MG63 (cell line): ENCODE measurements at regions not wholly inside any gene's neighbourhood (a gene's known extent, or its start where the extent isn't known, plus 50 kb on each side); places are given as distances from the start of the nearest gene placed in this dataset.

Source experiments
- DNase-seq: peaks from one replicate; pipeline ENCODE4 v3.0.0-alpha.2; 2020
- H3K27me3 ChIP-seq: fragments of 250-450 bp; sonication (Bioruptor Pico); 2 replicates; pipeline ENCODE4 v1.5.1; 2020; ENCODE audit warnings: mild to moderate bottlenecking, moderate library complexity
- H3K36me3 ChIP-seq: fragments of 250-450 bp; sonication (Bioruptor Pico); 2 replicates; pipeline ENCODE4 v1.5.1; 2020; ENCODE audit warnings: mild to moderate bottlenecking, moderate library complexity
- H3K4me3 ChIP-seq: fragments of 250-450 bp; sonication (Bioruptor Pico); 2 replicates; pipeline ENCODE4 v1.5.1; 2020; ENCODE audit warnings: mild to moderate bottlenecking, moderate library complexity
- H3K9me3 ChIP-seq: fragments of 250-450 bp; sonication (Bioruptor Pico); 2 replicates; pipeline ENCODE4 v1.5.1; 2020; ENCODE audit warnings: mild to moderate bottlenecking, moderate library complexity

GRCh38 chr5:73273379-73274050 lies 100.5 kb downstream of the TMEM174 start:
- Histone ChIP-seq H3K9me3 (no peaks in the 10 kb centered on the region), H3K4me3 (no peak overlapping the region), H3K27me3 (no peaks in the 10 kb centered on the region), H3K36me3 (no peaks in the 10 kb centered on the region)
- DNase-seq = no peak

GRCh38 chr5:73272351-73272750 lies 99.4 kb downstream of the TMEM174 start:
- H3K4me3 ChIP-seq = no peak overlapping the region
- DNase-seq = no peak
- no peaks in the 10 kb centered on the region for H3K27me3 ChIP-seq
- H3K9me3 ChIP-seq = no peaks in the 10 kb centered on the region
- H3K36me3 ChIP-seq = no peaks in the 10 kb centered on the region

GRCh38 chr5:73268826-73269225 lies 95.8 kb downstream of the TMEM174 start:
- no peaks in the 10 kb centered on the region for H3K36me3 ChIP-seq
- H3K4me3 ChIP-seq = no peak overlapping the region
- no peak for DNase-seq
- H3K27me3 ChIP-seq = no peaks in the 10 kb centered on the region
- no peaks in the 10 kb centered on the region for H3K9me3 ChIP-seq

GRCh38 chr5:73267766-73268435 lies 94.9 kb downstream of the TMEM174 start:
- Histone ChIP-seq H3K27me3 (no peaks in the 10 kb centered on the region), H3K36me3 (no peaks in the 10 kb centered on the region), H3K4me3 (peak overlapping the region; percentile 4; the same call in 1 of the 2 replicates), H3K9me3 (no peaks in the 10 kb centered on the region)
- no peak for DNase-seq

GRCh38 chr5:73266925-73267765 lies 94.2 kb downstream of the TMEM174 start:
- Histone ChIP-seq H3K4me3 (peak overlapping the region; percentile 4; the same call in 1 of the 2 replicates), H3K27me3 (no peaks in the 10 kb centered on the region), H3K36me3 (no peaks in the 10 kb centered on the region), H3K9me3 (no peaks in the 10 kb centered on the region)
- DNase-seq = peak; percentile 28

GRCh38 chr5:73266176-73266738 lies 93.3 kb downstream of the TMEM174 start:
- no peaks in the 10 kb centered on the region for H3K36me3 ChIP-seq
- H3K27me3 ChIP-seq = no peaks in the 10 kb centered on the region
- DNase-seq = no peak
- H3K9me3 ChIP-seq = no peaks in the 10 kb centered on the region
- no peak overlapping the region for H3K4me3 ChIP-seq

GRCh38 chr5:73265641-73266040 lies 92.6 kb downstream of the TMEM174 start:
- Histone ChIP-seq H3K36me3 (no peaks in the 10 kb centered on the region), H3K9me3 (no peaks in the 10 kb centered on the region), H3K27me3 (no peaks in the 10 kb centered on the region), H3K4me3 (no peak overlapping the region)
- DNase-seq = no peak

- H3K36me3 ChIP-seq = no peaks in the 10 kb centered on the region
- no peak for DNase-seq
- no peak overlapping the region for H3K4me3 ChIP-seq
- no peaks in the 10 kb centered on the region for H3K9me3 ChIP-seq
- no peaks in the 10 kb centered on the region for H3K27me3 ChIP-seq
These were observed 91.6 kb downstream of the TMEM174 start for GRCh38 chr5:73264631-73265030.

GRCh38 chr5:73263001-73263710 lies 90.2 kb downstream of the TMEM174 start:
- H3K36me3 ChIP-seq = no peaks in the 10 kb centered on the region
- DNase-seq = no peak
- no peaks in the 10 kb centered on the region for H3K27me3 ChIP-seq
- no peaks in the 10 kb centered on the region for H3K9me3 ChIP-seq
- no peak overlapping the region for H3K4me3 ChIP-seq

- Histone ChIP-seq H3K9me3 (peaks cover 3% of the 10 kb centered on the region), H3K36me3 (no peaks in the 10 kb centered on the region), H3K4me3 (no peak overlapping the region), H3K27me3 (no peaks in the 10 kb centered on the region)
- no peak for DNase-seq
These were observed 83.9 kb downstream of the TMEM174 start for GRCh38 chr5:73256862-73257261.

- no peak for DNase-seq
- Histone ChIP-seq H3K4me3 (no peak overlapping the region), H3K9me3 (peaks cover 3% of the 10 kb centered on the region), H3K27me3 (no peaks in the 10 kb centered on the region), H3K36me3 (no peaks in the 10 kb centered on the region)
These were observed 83.5 kb downstream of the TMEM174 start for GRCh38 chr5:73256462-73256861.

GRCh38 chr5:73256012-73256411 lies 83.0 kb downstream of the TMEM174 start:
- no peaks in the 10 kb centered on the region for H3K36me3 ChIP-seq
- peaks cover 3% of the 10 kb centered on the region for H3K9me3 ChIP-seq

GRCh38 chr5:73254642-73255041 lies 81.6 kb downstream of the TMEM174 start:
- Histone ChIP-seq H3K36me3 (no peaks in the 10 kb centered on the region), H3K27me3 (no peaks in the 10 kb centered on the region), H3K4me3 (no peak overlapping the region), H3K9me3 (peaks cover 3% of the 10 kb centered on the region)
- DNase-seq = no peak

More at GRCh38 chr5:73256012-73256411, 83.0 kb downstream of the TMEM174 start:
- Histone ChIP-seq H3K4me3 (no peak overlapping the region), H3K27me3 (no peaks in the 10 kb centered on the region)
- no peak for DNase-seq

GRCh38 chr5:73253047-73253660 lies 80.2 kb downstream of the TMEM174 start:
- Histone ChIP-seq H3K27me3 (no peaks in the 10 kb centered on the region), H3K9me3 (peaks cover 3% of the 10 kb centered on the region), H3K4me3 (no peak overlapping the region), H3K36me3 (no peaks in the 10 kb centered on the region)
- DNase-seq = no peak

- H3K36me3 ChIP-seq = no peaks in the 10 kb centered on the region
- no peak for DNase-seq
- H3K9me3 ChIP-seq = no peaks in the 10 kb centered on the region
- no peaks in the 10 kb centered on the region for H3K27me3 ChIP-seq
- H3K4me3 ChIP-seq = no peak overlapping the region
These were observed 77.7 kb downstream of the TMEM174 start for GRCh38 chr5:73250645-73251044.

GRCh38 chr5:73242735-73243134 lies 69.7 kb downstream of the TMEM174 start:
- no peaks in the 10 kb centered on the region for H3K27me3 ChIP-seq
- no peak overlapping the region for H3K4me3 ChIP-seq
- H3K36me3 ChIP-seq = no peaks in the 10 kb centered on the region
- H3K9me3 ChIP-seq = no peaks in the 10 kb centered on the region
- DNase-seq = no peak
